GM18868 (cell line): ENCODE measurements at regions not wholly inside any gene's neighbourhood (a gene's known extent, or its start where the extent isn't known, plus 50 kb on each side); places are given as distances from the start of the nearest gene placed in this dataset.

Source experiments
- ATAC-seq: cut with Tn5 transposase; IDR thresholded peaks from one replicate; pipeline ENCODE4 v1.9.1; 2021; ENCODE audit warnings: mild to moderate bottlenecking, moderate library complexity; ENCODE audit not compliant: unreplicated experiment

DNA sequence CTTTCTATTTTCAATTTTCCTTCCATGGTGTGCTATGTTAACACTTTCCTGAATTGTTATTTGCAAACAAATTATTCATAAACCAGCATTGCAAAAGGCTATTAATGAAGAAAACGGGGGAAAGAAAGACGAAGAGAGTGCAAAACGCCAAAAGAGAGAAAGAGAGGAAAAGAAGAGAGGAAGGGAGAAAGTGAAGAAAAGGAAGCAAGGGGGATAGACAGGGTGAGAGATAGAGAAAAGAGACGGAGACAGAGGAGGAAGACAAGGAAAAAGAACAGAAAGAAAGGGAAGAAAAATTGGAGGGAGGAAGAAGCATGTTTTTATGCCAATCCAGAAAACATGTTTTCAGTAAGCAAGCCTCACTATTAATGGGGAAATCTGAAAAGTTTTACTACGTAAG, 310.6 kb downstream of the TFEC start:
- no peak for ATAC-seq

DNA sequence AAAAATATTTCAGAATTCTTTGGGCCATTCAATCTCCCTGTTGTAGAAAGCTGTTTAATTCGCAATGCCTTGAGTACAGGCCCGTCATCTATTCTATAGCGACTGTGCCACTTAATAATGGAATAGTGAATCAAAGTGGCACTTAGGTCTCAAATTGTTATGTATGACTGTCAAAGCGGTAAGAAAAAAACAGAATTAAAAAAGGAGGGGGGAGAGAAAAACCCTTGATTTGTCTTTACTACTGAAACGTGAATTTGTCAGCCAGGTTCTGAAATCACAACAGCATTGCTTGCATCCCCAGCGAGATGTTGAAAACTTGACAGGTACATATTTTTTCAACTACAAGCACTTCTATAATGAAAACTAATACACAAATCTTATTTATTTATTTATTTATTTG, 320.9 kb downstream of the TFEC start:
- no peak for ATAC-seq

DNA sequence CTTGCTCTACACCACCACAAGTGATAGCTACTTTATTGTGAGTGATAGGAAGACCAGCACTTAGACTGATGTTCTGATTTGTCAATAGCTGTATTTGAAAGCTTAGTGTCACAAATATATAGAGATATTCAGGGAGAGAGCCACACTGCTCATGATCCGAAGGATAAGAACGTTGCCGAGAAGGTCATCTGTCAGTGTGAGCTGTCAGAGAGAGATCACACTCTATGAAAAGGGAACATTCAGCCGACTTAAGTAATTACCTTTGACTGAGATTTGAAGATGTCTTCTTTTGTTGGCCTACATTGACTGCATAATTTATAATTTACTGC, 322.6 kb downstream of the TFEC start:
- ATAC-seq = no peak

DNA sequence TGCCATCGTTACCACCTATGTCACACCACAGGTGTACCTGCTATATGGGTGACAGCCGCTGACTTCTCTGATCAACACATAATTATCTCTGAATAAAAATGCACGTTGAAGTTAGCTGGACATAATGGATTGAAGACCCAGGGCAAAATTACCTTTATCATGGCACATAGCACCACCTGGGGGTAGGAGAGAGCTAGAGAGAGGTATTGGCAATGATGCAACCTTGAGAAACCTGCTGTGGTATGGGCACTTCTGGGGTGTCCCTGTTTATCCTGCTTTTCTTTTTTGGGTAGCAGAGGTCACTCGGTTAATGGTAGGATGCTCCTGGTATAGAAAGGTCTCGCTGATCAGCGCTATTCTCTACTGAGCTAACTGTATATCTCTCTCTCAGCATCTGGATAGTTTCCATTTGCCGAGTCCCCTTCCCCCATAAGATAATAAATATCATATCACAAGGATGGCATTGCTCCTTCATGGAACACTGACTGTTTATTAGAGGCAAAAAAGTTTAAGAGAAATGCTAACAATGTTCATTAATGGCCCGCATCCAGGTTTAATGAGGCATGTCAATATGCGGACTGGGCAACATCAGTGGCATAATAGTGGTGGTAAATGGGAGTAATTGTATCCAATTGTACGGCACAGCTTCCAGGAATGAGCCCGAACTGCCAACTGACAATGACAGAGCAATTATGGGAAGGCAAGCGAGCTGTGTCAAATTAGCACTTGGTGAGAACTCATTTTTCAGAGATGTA, 323.1 kb downstream of the TFEC start:
- ATAC-seq = peak; percentile 77

GRCh38 chr7:115704884-115705283, 325.7 kb downstream of the TFEC start:
- no peak for ATAC-seq

GRCh38 chr7:115701141-115701540, 329.4 kb downstream of the TFEC start:
- no peak for ATAC-seq

DNA sequence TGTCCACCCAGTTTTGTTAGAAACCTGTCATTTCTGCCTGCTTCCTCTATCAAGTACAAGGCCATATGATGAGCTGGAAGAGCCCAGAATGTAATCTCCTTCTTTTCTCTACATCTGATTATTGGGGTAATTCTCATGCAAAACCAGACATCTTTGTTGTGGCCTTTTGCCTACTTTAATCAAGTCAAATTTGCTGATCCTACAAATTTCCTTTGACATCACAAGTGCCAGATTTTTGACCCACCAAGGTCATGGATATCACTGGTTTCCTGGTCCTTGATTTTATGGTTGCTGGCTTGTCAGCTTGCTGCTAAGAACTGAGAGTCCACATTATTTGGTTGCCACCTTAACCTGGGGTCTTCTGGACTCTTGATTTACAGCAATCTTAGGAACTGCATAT, 336.1 kb downstream of the TFEC start:
- ATAC-seq = no peak

DNA sequence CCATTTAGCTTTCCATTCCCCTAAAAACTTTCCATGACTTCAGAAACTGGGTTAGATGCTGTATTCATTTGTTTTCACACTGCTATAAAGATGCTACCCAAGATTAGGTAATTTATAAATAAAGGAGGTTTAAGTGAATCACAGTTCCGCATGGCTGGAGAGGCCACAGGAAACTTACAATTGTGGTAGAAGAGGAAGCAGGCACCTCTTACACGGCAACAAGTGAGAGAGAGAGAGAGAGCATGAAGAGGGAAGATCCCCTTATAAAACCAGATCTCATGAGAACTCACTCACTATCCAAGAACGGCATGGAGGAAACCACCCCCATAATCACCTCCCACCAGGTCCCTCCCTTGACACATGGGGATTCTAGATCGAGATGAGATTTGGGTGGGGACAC, 336.8 kb downstream of the TFEC start:
- peak; percentile 61 for ATAC-seq

GRCh38 chr7:115689941-115690340, 340.6 kb downstream of the TFEC start:
- no peak for ATAC-seq

- no peak for ATAC-seq
These were observed 347.5 kb downstream of the TFEC start for GRCh38 chr7:115683093-115683492.

- ATAC-seq = peak; percentile 82
These were observed 348.1 kb downstream of the TFEC start for GRCh38 chr7:115682507-115682906.

DNA sequence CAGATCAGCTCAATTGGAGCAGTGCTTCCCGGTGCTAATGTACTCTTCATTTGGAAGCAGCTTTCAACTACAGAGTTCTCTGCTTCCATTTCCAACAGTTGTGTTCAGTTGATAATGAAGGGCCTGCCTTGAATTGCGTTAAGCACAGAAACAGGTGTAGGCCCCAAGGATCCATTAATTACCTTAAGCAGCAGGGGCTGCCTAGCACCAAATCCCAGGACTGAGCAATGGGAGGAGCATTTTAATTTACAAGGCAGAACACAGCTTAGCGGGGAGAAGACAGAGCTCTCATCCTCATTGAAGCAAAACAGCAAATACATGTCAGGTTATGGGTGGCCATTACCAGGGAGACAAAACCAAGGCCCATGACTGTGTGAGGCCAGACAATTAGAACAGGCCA, 349.6 kb downstream of the TFEC start:
- ATAC-seq = no peak

GRCh38 chr7:115679976-115680375, 350.6 kb downstream of the TFEC start:
- ATAC-seq = peak; percentile 79

DNA sequence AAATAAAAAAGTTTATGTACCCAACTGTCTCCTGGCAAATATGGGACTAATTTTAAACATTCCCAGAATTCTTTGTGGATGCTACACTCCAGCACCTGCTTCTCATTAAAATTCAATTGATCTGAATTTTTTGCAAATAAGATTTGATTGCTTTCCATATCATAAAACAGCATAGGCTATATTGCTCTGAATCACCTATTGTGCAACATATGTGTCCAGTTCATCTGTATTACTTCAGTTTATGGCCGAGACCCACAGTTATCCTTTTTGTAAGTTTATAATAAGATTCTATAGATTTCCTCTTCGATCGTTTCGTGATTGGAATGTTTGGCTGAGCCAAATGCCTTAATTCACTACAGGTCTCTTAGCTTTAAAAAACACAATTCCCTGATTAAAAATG, 351.1 kb downstream of the TFEC start:
- no peak for ATAC-seq

GRCh38 chr7:115678086-115678982, 352.2 kb downstream of the TFEC start:
- no peak for ATAC-seq

- no peak for ATAC-seq
These were observed 353.9 kb downstream of the TFEC start for GRCh38 chr7:115676707-115677106.

DNA sequence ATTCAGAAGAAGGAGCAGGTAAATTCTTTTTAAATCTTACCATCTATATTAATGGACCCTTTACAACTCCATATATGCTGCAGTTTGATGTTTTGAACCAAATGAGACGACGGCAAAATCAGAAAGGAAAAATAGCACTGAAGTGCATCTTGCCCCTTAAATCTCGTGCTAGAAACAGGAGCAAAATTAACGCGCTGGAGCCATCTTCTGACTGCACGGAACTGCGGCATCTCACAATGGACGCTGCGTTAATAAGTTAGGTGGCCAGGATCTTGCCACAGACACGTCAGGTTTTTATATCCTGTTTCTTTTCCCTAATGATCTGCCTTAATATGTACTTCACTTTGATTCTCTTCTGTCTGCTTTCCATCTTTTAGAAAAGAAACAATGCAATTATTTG, 354.5 kb downstream of the TFEC start:
- no peak for ATAC-seq

DNA sequence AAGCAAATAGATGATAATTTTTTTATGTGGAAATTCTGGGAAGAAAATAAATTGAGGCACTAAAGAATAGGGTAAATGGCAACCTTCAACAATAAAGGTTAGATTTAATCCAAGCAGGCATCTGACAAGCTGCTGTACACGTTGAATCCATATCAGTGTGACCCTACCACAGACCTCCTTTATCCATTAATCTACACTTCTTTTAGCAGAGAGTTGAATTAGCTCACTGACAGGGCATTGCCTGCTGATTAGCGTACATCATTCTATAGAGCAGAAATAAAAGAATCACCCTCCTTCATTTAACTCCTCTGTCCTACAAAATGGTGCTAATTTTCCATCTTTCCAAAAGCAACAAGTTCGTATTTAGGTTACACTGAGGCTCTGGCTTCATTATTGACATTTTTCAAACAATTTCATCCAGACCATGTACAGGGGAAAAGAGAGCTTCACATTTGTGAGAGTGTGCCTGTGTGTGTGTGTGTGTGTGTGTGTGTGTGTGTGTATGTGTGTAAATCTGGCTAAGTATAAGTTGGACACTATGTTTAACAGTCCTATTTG, 356.0 kb downstream of the TFEC start:
- no peak for ATAC-seq

GRCh38 chr7:115672024-115672423, 358.5 kb downstream of the TFEC start:
- ATAC-seq = no peak

DNA sequence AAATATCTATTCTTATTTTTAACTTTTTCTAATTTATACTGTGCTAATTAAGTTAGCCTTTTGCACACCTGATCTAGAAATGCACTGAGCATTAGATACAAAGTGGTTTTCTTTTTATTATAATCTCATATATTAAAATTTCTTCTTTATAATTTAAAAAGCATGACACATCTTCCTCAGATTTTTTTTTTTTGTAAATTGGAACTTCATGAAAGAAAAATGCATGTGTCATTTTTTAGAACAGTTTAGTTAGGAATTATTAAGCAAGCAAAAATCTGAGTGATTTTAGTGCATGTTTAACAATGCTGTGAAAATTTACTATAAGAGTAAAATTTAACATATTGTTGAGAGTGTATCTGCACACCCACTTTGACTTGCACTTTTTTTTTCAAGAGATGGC, 367.9 kb downstream of the TFEC start:
- ATAC-seq = no peak

GRCh38 chr7:115662120-115662519, 368.4 kb downstream of the TFEC start:
- ATAC-seq = no peak

- ATAC-seq = no peak
These were observed 372.3 kb downstream of the TFEC start for GRCh38 chr7:115658223-115658622.
